ENCODE measurements at regions not wholly inside any gene's neighbourhood (a gene's known extent, or its start where the extent isn't known, plus 50 kb on each side); places are given as distances from the start of the nearest gene placed in this dataset.
"Not testable (repeated sequence)": the region's sequence is repeated elsewhere in the genome, so short reads cannot be mapped to it uniquely, and the experiment has no call there.

DNA sequence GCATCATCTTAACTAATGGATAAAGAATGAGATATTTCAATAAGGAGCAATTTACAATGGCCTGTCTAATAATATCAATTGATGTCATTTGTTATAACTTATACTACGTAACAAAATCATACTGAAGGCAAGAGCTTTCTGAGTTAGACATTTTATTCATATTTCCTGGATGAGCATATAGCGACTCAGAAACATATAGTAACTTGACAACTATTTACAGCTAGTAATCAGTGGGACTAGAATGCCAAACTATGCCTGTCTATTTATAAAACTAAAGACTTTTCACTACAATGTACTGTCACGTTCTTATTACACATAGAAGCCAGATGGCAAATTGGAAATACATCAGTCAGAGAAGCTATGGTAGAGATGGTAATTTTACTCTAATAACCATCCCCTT is 766.2 kb upstream of the TMEFF2 start:
- CTCF ChIA-PET, result no interaction called here
- no peak overlapping the region for H2AFZ ChIP-seq (ENCODE audit: low read depth, low read length, poor library complexity, severe bottlenecking)
- H3K27ac ChIP-seq (ENCODE audit: low read depth, low read length), result no peak overlapping the region
- no peaks in the 10 kb centered on the region for H4K20me1 ChIP-seq (ENCODE audit: insufficient read depth)
- BruUV-seq (replicated peaks), result no TSS peak
- no peaks in the 10 kb centered on the region for H3K9me3 ChIP-seq (ENCODE audit: control insufficient read depth in 1 of 2, insufficient read depth in 1 of 2, low read depth in 1 of 2, low read length in 2 of 2)
- H3K36me3 ChIP-seq (ENCODE audit: control insufficient read depth in 1 of 2, insufficient read depth in 2 of 2, low read length in 2 of 2), result no peaks in the 10 kb centered on the region
- no peaks in the 10 kb centered on the region for H3K4me1 ChIP-seq (ENCODE audit: control insufficient read depth in 1 of 2, insufficient read depth in 2 of 2, low read length in 2 of 2)
- H3K4me3 ChIP-seq (replicated peaks in 1 of 2; ENCODE audit: low read depth in 1 of 2, low read length in 2 of 2), result no peak overlapping the region
- H3K9me2 ChIP-seq (ENCODE audit: insufficient read depth), result no peaks in the 10 kb centered on the region; the same call in 1 of the 2 replicates
- no peak for ATAC-seq
- no peaks in the 10 kb centered on the region for H3K27me3 ChIP-seq (ENCODE audit: insufficient read depth, low read length)
- H3K4me2 ChIP-seq (ENCODE audit: low read length), result no peak overlapping the region
- RAD21 ChIA-PET (ENCODE audit: low non-redundant PET in 1 of 2, low total read pairs in 2 of 2, uncharacterized antibody in 2 of 2, unreplicated experiment in 2 of 2), result no interaction called here
- DNase-seq (ENCODE audit: low read depth, low spot score), result no peak
- TF ChIP-seq EZH2 (IDR thresholded peaks at IDR 0.05) (no peak), CEBPB (IDR thresholded peaks at IDR 0.05; ENCODE audit: low read depth) (no peak), SP1 (IDR thresholded peaks at IDR 0.05; ENCODE audit: low read depth) (no peak), FOSL1 (IDR thresholded peaks at IDR 0.05; ENCODE audit: low read depth) (no peak), POLR2AphosphoS5 (IDR thresholded peaks at IDR 0.05; ENCODE audit: low read depth, low read length) (no peak), EZH2phosphoT487 (IDR thresholded peaks at IDR 0.05; ENCODE audit: borderline replicate concordance) (no peak), ZFX (IDR thresholded peaks at IDR 0.05) (no peak), EGR1 (IDR thresholded peaks at IDR 0.05; ENCODE audit: low read depth) (no peak), YY1 (IDR thresholded peaks at IDR 0.05; ENCODE audit: extremely low read depth, insufficient replicate concordance, low read depth, low read length) (no peak), JUND (IDR thresholded peaks at IDR 0.05) (no peak), TCF7L2 (IDR thresholded peaks at IDR 0.05; ENCODE audit: borderline replicate concordance, extremely low read depth, insufficient read depth, insufficient read length) (no peak)
- TF ChIP-seq, protein P1, sequence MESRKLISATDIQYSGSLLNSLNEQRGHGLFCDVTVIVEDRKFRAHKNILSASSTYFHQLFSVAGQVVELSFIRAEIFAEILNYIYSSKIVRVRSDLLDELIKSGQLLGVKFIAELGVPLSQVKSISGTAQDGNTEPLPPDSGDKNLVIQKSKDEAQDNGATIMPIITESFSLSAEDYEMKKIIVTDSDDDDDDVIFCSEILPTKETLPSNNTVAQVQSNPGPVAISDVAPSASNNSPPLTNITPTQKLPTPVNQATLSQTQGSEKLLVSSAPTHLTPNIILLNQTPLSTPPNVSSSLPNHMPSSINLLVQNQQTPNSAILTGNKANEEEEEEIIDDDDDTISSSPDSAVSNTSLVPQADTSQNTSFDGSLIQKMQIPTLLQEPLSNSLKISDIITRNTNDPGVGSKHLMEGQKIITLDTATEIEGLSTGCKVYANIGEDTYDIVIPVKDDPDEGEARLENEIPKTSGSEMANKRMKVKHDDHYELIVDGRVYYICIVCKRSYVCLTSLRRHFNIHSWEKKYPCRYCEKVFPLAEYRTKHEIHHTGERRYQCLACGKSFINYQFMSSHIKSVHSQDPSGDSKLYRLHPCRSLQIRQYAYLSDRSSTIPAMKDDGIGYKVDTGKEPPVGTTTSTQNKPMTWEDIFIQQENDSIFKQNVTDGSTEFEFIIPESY (IDR thresholded peaks at IDR 0.05; ENCODE audit: extremely low read depth, insufficient replicate concordance, low read length), result no peak
- TF ChIP-seq, protein P2, sequence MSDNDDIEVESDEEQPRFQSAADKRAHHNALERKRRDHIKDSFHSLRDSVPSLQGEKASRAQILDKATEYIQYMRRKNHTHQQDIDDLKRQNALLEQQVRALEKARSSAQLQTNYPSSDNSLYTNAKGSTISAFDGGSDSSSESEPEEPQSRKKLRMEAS (IDR thresholded peaks at IDR 0.05), result no peak
- H3K79me2 ChIP-seq (ENCODE audit: insufficient read depth, low read length), result no peaks in the 10 kb centered on the region
- H3K9ac ChIP-seq (ENCODE audit: low read length), result no peak overlapping the region
- intact Hi-C loops (cut with micrococcal nuclease), result no loop called here
- POLR2A ChIA-PET, result no interaction called here

DNA sequence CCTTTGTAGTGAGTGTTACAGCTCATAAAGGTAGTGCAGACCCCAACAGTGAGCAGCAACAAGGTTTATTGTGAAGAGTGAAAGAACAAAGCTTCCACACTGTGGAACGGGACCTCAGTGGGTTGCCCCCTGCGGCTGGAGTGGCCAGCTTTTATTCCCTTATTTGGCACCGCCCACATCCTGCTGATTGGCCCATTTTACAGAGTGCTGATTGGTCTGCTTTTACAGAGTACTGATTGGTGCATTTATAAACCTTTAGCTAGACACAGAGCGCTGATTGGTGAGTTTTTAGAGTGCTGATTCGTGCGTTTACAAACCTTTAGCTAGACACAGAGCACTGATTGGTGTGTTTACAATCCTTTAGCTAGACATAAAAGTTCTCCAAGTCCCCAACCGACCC is 763.9 kb upstream of the TMEFF2 start:
- H3K9me2 ChIP-seq (ENCODE audit: insufficient read depth); DNase-seq (ENCODE audit: low read depth, low spot score); H3K79me2 ChIP-seq (ENCODE audit: insufficient read depth, low read length); H3K9ac ChIP-seq (ENCODE audit: low read length); CTCF ChIA-PET; H3K27me3 ChIP-seq (ENCODE audit: insufficient read depth, low read length); H3K4me3 ChIP-seq (replicated peaks in 1 of 2; ENCODE audit: low read depth in 1 of 2, low read length in 2 of 2); ATAC-seq; POLR2A ChIA-PET; H3K27ac ChIP-seq (ENCODE audit: low read depth, low read length); H3K9me3 ChIP-seq (ENCODE audit: control insufficient read depth in 1 of 2, insufficient read depth in 1 of 2, low read depth in 1 of 2, low read length in 2 of 2); intact Hi-C loops (cut with micrococcal nuclease); H3K4me1 ChIP-seq (ENCODE audit: control insufficient read depth in 1 of 2, insufficient read depth in 2 of 2, low read length in 2 of 2); BruUV-seq (replicated peaks); H4K20me1 ChIP-seq (ENCODE audit: insufficient read depth); H3K36me3 ChIP-seq (ENCODE audit: control insufficient read depth in 1 of 2, insufficient read depth in 2 of 2, low read length in 2 of 2); H2AFZ ChIP-seq (ENCODE audit: low read depth, low read length, poor library complexity, severe bottlenecking); H3K4me2 ChIP-seq (ENCODE audit: low read length); RAD21 ChIA-PET (ENCODE audit: low non-redundant PET in 1 of 2, low total read pairs in 2 of 2, uncharacterized antibody in 2 of 2, unreplicated experiment in 2 of 2): not testable (repeated sequence)

All from HCT116 (cell line).